Hindlimb muscle (tissue), 1 donor: ENCODE measurements at regions not wholly inside any gene's neighbourhood (a gene's known extent, or its start where the extent isn't known, plus 50 kb on each side); places are given as distances from the start of the nearest gene placed in this dataset.

Source experiments
- DNase-seq: peaks from one replicate; pipeline ENCODE4 v3.0.0-alpha.2; 2013

DNA sequence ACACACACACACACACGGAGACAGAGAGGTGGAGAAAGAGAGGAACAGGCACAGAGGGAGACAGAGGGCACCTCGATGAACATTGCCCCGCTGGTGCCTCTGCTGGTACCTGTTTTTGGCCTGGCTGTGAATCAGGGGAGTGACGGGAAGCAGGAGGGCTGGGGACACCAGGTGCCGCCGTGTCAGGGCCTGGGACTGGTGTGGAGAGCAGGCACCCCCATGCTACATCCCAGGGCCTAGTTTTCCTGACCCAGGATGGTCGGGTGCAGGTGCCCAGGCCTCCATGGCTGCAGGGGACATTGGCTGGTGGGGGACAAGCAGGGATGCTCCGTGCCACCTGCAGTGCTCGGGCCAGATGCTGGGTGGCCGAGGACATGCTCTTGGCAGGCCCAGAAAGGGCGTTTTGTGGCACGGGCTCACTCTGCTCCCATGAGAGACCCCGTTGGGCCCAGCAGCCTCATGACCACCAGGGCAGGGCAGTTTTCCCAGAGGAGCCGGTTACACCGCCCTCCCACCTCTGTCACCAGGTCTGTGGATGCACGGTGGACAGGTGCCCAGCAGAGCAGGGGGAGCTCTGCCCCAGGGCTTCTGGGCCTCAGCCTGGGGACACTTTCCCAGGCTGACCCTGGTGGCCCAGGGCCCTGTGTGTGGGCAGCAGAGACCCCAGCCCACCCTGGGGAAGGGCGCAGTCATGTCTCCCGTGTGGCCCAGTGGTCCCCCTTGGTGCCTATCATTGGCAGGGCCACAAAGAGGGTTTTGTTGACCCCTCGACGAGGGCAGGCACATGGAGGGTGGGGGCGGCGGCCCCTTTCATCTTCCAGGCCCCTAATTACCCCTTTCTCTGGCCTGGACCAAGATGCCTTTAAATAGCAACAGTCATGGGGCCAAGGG lies 207.5 kb upstream of the RTL1 start:
- DNase-seq: no peak

GRCh38 chr14:101111620-101112290 lies 208.2 kb upstream of the RTL1 start:
- no peak for DNase-seq

DNA sequence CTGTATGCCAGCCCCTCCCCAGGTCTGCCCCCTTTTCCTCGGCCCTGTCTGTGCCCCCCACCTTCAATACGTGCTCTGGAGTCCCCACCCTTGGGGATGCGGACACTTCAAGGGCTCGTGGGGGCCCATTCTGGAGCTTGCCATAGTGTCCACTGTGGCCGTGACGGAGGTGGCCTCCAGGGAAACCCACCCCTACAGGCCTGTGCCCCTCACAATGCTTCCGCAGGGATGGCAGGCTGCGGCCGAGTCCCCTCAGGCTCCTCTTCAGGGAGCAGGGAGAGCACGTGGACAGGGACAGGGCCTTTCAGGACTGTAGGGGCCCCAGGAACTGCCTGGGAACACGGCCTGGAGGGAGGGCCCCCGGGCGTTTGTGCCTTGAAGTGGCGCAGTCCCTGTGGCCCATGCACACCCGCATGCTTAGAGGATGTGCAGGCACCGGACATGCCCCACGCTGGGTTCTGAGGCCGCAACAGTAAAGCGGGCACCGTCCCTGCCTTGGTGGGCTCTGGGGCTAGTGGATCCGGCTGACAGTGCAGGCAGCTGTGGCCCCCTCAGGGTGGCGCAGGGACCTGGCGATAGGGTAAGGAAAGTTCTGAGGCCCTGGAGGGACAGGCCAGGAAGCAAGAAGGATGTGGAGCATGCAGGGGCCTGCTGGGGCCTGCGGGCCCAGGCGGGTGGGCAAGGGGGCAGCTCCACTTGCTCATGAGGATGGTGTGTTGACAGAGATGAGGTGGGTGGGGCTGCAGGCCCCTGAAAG lies 209.0 kb upstream of the RTL1 start:
- no peak for DNase-seq

DNA sequence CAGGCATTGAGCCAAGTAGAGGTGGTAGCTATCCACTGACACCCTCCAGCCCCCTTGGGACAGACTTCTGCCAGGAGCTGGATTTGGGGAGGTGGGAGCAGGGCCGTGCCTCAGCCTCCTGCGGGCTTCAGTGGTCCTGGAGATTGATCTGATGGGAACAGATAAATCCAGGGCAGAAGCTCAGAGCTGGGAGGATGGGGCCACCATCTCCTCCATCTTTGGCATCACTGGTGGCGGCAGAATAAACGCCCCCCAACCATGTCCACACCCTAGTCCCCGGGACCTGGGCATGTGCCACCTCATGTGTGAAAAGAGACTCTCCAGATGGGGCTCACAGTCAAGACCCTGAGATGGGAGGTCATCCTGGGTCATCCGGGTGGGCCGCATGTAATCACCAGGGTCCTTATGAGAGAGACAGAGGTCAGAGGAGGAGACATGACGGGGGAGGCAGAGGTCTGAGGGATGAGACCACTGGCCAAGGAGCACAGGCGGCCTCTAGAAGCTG lies 209.6 kb upstream of the RTL1 start:
- no peak for DNase-seq

GRCh38 chr14:101113835-101114725 lies 210.6 kb upstream of the RTL1 start:
- DNase-seq: no peak

- no peak for DNase-seq
Observed at GRCh38 chr14:101114726-101115515, 211.4 kb upstream of the RTL1 start.

DNA sequence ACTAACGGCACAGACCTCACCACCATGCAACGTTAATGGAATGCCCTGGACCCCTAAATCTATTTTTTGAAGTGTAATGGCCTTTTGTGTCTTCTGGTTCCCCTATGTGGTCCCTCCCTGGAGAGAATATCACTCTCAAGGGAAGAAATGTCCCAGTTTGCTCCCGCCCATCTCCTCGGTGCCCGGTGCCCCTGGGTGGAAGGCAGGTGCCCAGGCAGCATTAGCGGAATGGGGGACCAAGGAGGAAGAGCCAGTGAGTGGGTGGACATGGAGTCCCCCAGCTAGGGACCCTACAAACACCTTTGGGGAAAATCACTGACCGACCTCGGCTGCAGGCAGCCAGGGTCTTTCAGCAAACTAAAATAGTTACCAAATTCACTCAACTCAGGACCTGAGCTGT lies 212.1 kb upstream of the RTL1 start:
- DNase-seq: no peak

DNA sequence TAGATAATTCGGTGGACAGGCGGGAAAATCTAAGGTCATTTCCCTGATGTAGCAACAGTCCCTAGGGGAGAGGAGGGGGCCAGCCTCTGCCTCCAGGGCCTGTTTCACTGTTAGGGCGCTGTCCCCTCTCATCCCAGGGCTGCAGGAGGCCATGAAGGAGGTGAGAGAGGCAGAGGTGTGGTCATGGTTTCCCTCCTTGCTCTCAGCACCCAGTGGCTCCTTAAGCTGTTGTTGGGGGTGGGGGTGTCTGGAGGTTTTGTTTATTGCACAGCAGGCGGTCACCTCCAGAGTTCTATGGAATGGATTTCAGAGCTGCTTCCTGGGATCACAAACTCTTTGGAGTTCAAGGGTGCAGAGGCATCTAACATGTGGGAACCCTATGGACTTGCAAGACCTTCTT lies 212.5 kb upstream of the RTL1 start:
- no peak for DNase-seq

GRCh38 chr14:101116486-101117130 lies 213.1 kb upstream of the RTL1 start:
- DNase-seq: no peak

DNA sequence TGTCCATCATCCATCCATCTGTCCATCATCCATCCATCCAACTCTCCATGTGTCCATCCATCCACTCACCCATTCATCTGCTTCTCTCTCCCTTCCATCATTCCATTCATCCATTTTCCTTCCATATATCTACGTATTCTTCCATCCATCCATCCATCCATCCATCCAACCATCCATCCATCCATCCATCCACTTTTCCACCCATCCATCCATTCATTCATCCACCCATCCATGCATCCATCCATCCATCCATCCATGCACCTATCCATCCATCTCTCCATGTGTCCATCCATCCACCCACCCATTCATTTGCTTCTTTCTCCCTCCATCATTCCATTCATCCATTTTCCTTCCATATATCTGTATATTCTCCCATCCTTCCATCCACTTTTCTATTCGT lies 214.0 kb upstream of the RTL1 start:
- no peak for DNase-seq

DNA sequence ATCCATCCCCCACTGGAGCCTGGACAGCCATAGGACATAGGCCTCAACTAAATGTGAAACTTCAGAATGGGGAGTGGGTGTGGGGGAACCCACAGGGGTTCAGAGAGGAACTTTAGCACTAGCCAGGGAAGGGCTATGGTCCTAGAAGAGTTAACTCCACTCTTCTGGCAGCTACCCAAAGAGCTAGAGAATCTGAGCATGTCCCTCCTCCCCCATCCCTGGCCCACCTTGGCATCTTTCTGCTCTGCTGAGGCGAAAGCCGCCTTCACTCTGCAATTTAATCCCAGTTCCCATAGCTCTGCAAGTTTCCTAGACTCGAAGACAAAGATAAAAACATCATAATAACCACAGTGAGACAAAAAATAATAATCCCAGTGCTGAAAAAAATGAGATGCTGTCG lies 214.7 kb upstream of the RTL1 start:
- no peak for DNase-seq

- DNase-seq: no peak
Observed at GRCh38 chr14:101118746-101119591, 215.4 kb upstream of the RTL1 start.

GRCh38 chr14:101119830-101120571 lies 216.5 kb upstream of the RTL1 start:
- peak; percentile 50 for DNase-seq

DNA sequence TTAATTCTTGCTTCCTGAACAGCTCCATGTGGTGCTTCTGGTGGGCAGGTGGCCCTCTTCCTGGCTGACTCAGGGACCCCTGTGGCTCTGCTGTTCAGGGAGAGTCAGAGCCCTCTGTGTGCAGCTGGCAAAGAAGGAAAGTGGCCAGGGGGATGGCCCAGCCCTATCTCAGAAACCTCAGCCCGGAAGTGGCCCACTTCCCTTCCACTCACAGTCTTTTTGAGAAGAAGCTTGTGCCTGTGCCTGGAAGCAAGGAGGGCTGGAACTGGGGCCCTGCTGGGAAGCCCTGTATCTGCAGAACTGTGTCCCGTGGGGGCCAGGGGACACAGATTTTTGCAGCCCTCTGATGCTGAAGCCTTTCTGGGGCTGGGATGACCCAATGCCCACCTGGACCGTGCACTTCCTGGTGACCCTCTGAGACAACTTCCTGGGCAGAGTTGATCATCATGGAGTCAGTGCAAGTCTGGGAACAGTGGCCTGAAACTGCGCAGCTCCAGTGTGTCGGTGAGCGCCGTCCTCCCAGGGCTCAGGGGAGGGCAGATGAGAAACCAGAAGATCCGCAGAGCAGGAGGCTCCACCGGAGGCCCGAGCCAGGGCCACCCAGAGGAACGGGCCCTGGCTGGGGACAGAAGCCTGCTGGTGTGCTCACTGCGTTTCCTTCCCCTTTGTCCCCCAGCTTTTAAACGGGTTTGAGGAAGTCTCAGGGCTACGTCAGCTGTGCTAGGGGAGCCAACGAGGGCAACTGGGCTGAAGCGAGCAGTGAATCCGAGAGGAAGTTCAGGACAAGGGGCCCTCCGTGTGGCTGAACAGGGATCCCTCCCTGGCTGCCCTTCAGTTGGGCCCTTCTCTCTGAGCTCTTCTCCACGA lies 217.4 kb upstream of the RTL1 start:
- DNase-seq: no peak

GRCh38 chr14:101121508-101122139 lies 218.1 kb upstream of the RTL1 start:
- DNase-seq: no peak

GRCh38 chr14:101122237-101123141 lies 219.0 kb upstream of the RTL1 start:
- DNase-seq: no peak
